H1 (cell line): ENCODE measurements at regions not wholly inside any gene's neighbourhood (a gene's known extent, or its start where the extent isn't known, plus 50 kb on each side); places are given as distances from the start of the nearest gene placed in this dataset.

Experiments used
- ATF2 ChIP-seq: IDR thresholded peaks from 2 replicates; pipeline ENCODE4 v1.6.1; 2012; ENCODE audit warnings: low read length, inconsistent platforms
- CHD2 ChIP-seq: IDR thresholded peaks from 2 replicates; pipeline ENCODE4 v1.6.1; 2012; ENCODE audit warnings: low read length, improper control_type of control experiment
- CHD7 ChIP-seq: fragments of 300-600 bp; sonication (generic); IDR thresholded peaks from 2 replicates; pipeline ENCODE4 v1.7.1; 2012; ENCODE audit warnings: low read length, moderate library complexity, mild to moderate bottlenecking, inconsistent platforms; ENCODE audit not compliant: insufficient replicate concordance
- CTCF ChIP-seq, 3 experiments: IDR thresholded peaks; 1 replicate in 2 of 3; 2 replicates in 1 of 3; pipeline versions ENCODE4 v1.5.1 to v1.6.1; 2011; ENCODE audit warnings: low read length in 3 of 3, mild to moderate bottlenecking in 3 of 3, inconsistent platforms in 2 of 3, low read depth in 1 of 3, moderate library complexity in 1 of 3; ENCODE audit not compliant: insufficient read depth in 1 of 3; ENCODE audit errors: control extremely low read depth in 1 of 3
- EP300 ChIP-seq, 2 experiments: IDR thresholded peaks; 1 replicate in 1 of 2; 2 replicates in 1 of 2; pipeline ENCODE4 v1.6.1; 2011 to 2012; ENCODE audit warnings: low read depth in 2 of 2, low read length in 2 of 2, mild to moderate bottlenecking in 2 of 2, borderline replicate concordance in 1 of 2, inconsistent platforms in 1 of 2, moderate library complexity in 1 of 2
- EZH2 ChIP-seq: fragments of 200-600 bp; sonication (generic); IDR thresholded peaks from 2 replicates; pipeline ENCODE4 v1.7.1; 2012; ENCODE audit warnings: low read depth, mild to moderate bottlenecking, moderate library complexity, low read length, inconsistent platforms; ENCODE audit not compliant: severe bottlenecking
- GABPA ChIP-seq: IDR thresholded peaks from 2 replicates; pipeline ENCODE4 v1.6.1; 2011; ENCODE audit warnings: mild to moderate bottlenecking, low read length, moderate library complexity, borderline replicate concordance; ENCODE audit not compliant: insufficient read depth
- GTF2F1 ChIP-seq: IDR thresholded peaks from 2 replicates; pipeline ENCODE4 v1.6.1; 2012; ENCODE audit warnings: low read depth, low read length, improper control_type of control experiment, borderline replicate concordance
- POLR2A ChIP-seq, 2 experiments: IDR thresholded peaks; 1 replicate in 1 of 2; 2 replicates in 1 of 2; pipeline ENCODE4 v1.6.1; 2011; ENCODE audit warnings: low read depth in 2 of 2, low read length in 2 of 2, mild to moderate bottlenecking in 2 of 2; ENCODE audit errors: control extremely low read depth in 1 of 2
- POLR2AphosphoS5 ChIP-seq: IDR thresholded peaks from 2 replicates; pipeline ENCODE4 v1.6.1; 2011; ENCODE audit warnings: low read depth, low read length
- RAD21 ChIP-seq, 2 experiments: IDR thresholded peaks in 1 of 2; conservative IDR thresholded peaks in 1 of 2; 2 replicates each; pipeline ENCODE4 v1.6.1; 2011; ENCODE audit warnings: low read depth in 2 of 2, low read length in 2 of 2, improper control_type of control experiment in 1 of 2, inconsistent platforms in 1 of 2, mild to moderate bottlenecking in 1 of 2, moderate library complexity in 1 of 2
- SP2 ChIP-seq: IDR thresholded peaks from 2 replicates; pipeline ENCODE4 v1.6.1; 2012; ENCODE audit warnings: mild to moderate bottlenecking, low read length, inconsistent platforms
- SRF ChIP-seq: IDR thresholded peaks from 2 replicates; pipeline ENCODE4 v1.6.1; 2011; ENCODE audit warnings: mild to moderate bottlenecking, low read depth, low read length, moderate library complexity
- TEAD4 ChIP-seq: IDR thresholded peaks from 2 replicates; pipeline ENCODE4 v1.6.1; 2012; ENCODE audit warnings: low read depth, low read length, inconsistent platforms, mixed read lengths

GRCh38 chr2:107529146-107529545 is 297.5 kb upstream of the RGPD4 start:
- TF ChIP-seq TEAD4: no peak
- no peak for TF ChIP-seq CHD2
- no peak for TF ChIP-seq EP300 (IDR thresholded peaks at IDR 0.05; ENCODE audit: borderline replicate concordance in 1 of 2, low read depth in 2 of 2, low read length in 2 of 2)
- no peak for TF ChIP-seq RAD21 (IDR thresholded peaks at IDR 0.05 in 1 of 2, conservative IDR thresholded peaks at IDR 0.05 in 1 of 2; ENCODE audit: low read depth in 2 of 2, low read length in 2 of 2)
- TF ChIP-seq CTCF (IDR thresholded peaks at IDR 0.05; ENCODE audit: control extremely low read depth in 1 of 3, insufficient read depth in 1 of 3, low read depth in 1 of 3, low read length in 3 of 3): no peak
- TF ChIP-seq POLR2AphosphoS5: no peak
- TF ChIP-seq POLR2A (IDR thresholded peaks at IDR 0.05; ENCODE audit: control extremely low read depth in 1 of 2, low read depth in 2 of 2, low read length in 2 of 2): no peak
- TF ChIP-seq GABPA: no peak
- TF ChIP-seq ATF2: no peak
- no peak for TF ChIP-seq CHD7
- no peak for TF ChIP-seq SRF
- no peak for TF ChIP-seq GTF2F1
- no peak for TF ChIP-seq EZH2
- no peak for TF ChIP-seq SP2
